ENCODE measurements at regions not wholly inside any gene's neighbourhood (a gene's known extent, or its start where the extent isn't known, plus 50 kb on each side); places are given as distances from the start of the nearest gene placed in this dataset.

GRCh38 chr6:120083186-120083585 is 733.6 kb upstream of the MAN1A1 start:
- TF ChIP-seq POLR2A (IDR thresholded peaks at IDR 0.05) (no peak), EP300 (IDR thresholded peaks at IDR 0.05) (no peak)

Measured in tibial nerve (tissue), 3 donors.